Stomach (tissue), 4 donors: ENCODE measurements at regions not wholly inside any gene's neighbourhood (a gene's known extent, or its start where the extent isn't known, plus 50 kb on each side); places are given as distances from the start of the nearest gene placed in this dataset.

Experiments
- CTCF ChIP-seq, 7 experiments: fragments of 450-650 bp in 4 of 7; fragments of 200-600 bp in 3 of 7; sonication (generic) in 3 of 7; IDR thresholded peaks; one replicate each; pipeline ENCODE4 v1.5.1; 2016 to 2019; ENCODE audit warnings: antibody characterized with exemption in 7 of 7, control low read depth in 2 of 7, mild to moderate bottlenecking in 1 of 7
- EP300 ChIP-seq: sonication (generic); formaldehyde crosslinking; IDR thresholded peaks from one replicate; pipeline ENCODE4 v1.6.1; 2017; ENCODE audit warnings: antibody characterized with exemption
- POLR2A ChIP-seq, 4 donors: fragments of 450-650 bp; IDR thresholded peaks; one replicate each; pipeline ENCODE4 v1.6.1; 2016; ENCODE audit warnings: antibody characterized with exemption in 4 of 4, control low read depth in 2 of 4, mild to moderate bottlenecking in 1 of 4, moderate library complexity in 1 of 4
- POLR2AphosphoS5 ChIP-seq, 3 donors: sonication (generic); formaldehyde crosslinking; IDR thresholded peaks; one replicate each; pipeline ENCODE4 v1.6.1; 2016; ENCODE audit warnings: antibody characterized with exemption in 3 of 3

GRCh38 chr16:73179705-73180331 is 131.9 kb upstream of the ZFHX3 start:
- TF ChIP-seq CTCF (IDR thresholded peaks at IDR 0.05) (no peak), EP300 (no peak), POLR2A (IDR thresholded peaks at IDR 0.05) (no peak), POLR2AphosphoS5 (IDR thresholded peaks at IDR 0.05) (no peak)
